GM12875 (cell line): ENCODE measurements at regions not wholly inside any gene's neighbourhood (a gene's known extent, or its start where the extent isn't known, plus 50 kb on each side); places are given as distances from the start of the nearest gene placed in this dataset.

Experiments used
- H3K4me3 ChIP-seq: one replicate; pipeline ENCODE4 v1.5.1; 2011; ENCODE audit warnings: low read depth, low read length, control low read depth
- CTCF ChIP-seq: IDR thresholded peaks from 2 replicates; pipeline ENCODE4 v1.5.1; 2011; ENCODE audit warnings: low read depth, mild to moderate bottlenecking, control low read depth, inconsistent platforms, low read length, moderate library complexity, borderline replicate concordance; ENCODE audit not compliant: insufficient read depth

- TF ChIP-seq CTCF: no peak
- H3K4me3 ChIP-seq: no peak overlapping the region
Measured at GRCh38 chr20:21947406-21947805, 241.9 kb downstream of the PAX1 start.

GRCh38 chr20:21944227-21944626, 238.8 kb downstream of the PAX1 start:
- H3K4me3 ChIP-seq: no peak overlapping the region
- no peak for TF ChIP-seq CTCF

GRCh38 chr20:21941941-21942805, 236.7 kb downstream of the PAX1 start:
- no peak overlapping the region for H3K4me3 ChIP-seq
- no peak for TF ChIP-seq CTCF

- TF ChIP-seq CTCF: no peak
- no peak overlapping the region for H3K4me3 ChIP-seq
Measured at GRCh38 chr20:21936720-21937380, 231.4 kb downstream of the PAX1 start.

- TF ChIP-seq CTCF: no peak
- H3K4me3 ChIP-seq: no peak overlapping the region
Measured at GRCh38 chr20:21936261-21936660, 230.8 kb downstream of the PAX1 start.

- no peak for TF ChIP-seq CTCF
- no peak overlapping the region for H3K4me3 ChIP-seq
Measured at GRCh38 chr20:21933526-21933925, 228.1 kb downstream of the PAX1 start.

- no peak overlapping the region for H3K4me3 ChIP-seq
- no peak for TF ChIP-seq CTCF
Measured at GRCh38 chr20:21921251-21921650, 215.8 kb downstream of the PAX1 start.
